ENCODE measurements at regions not wholly inside any gene's neighbourhood (a gene's known extent, or its start where the extent isn't known, plus 50 kb on each side); places are given as distances from the start of the nearest gene placed in this dataset.

DNA sequence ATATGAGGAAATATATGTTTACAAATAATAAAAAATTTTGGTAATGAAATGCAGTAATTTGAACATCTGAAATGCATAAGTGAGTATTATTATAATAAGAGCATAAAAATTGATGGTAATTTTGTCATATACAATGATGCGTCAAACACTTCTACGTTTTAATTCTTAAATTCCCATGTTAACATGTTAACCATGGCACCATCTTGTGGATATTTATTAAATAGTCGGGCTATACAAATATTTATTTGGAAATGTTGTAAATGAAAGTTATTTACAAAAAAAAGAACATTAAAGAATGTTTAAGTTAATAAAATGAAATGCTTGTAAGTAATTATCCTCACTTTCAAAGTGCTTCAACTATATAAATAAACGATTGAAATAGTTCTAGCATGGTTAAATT is 57.2 kb upstream of the C1orf185 start:
- no peaks in the 10 kb centered on the region for H3K4me1 ChIP-seq (ENCODE audit: low read length)
- TF ChIP-seq, protein P1, sequence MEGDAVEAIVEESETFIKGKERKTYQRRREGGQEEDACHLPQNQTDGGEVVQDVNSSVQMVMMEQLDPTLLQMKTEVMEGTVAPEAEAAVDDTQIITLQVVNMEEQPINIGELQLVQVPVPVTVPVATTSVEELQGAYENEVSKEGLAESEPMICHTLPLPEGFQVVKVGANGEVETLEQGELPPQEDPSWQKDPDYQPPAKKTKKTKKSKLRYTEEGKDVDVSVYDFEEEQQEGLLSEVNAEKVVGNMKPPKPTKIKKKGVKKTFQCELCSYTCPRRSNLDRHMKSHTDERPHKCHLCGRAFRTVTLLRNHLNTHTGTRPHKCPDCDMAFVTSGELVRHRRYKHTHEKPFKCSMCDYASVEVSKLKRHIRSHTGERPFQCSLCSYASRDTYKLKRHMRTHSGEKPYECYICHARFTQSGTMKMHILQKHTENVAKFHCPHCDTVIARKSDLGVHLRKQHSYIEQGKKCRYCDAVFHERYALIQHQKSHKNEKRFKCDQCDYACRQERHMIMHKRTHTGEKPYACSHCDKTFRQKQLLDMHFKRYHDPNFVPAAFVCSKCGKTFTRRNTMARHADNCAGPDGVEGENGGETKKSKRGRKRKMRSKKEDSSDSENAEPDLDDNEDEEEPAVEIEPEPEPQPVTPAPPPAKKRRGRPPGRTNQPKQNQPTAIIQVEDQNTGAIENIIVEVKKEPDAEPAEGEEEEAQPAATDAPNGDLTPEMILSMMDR (IDR thresholded peaks at IDR 0.05; ENCODE audit: low read length) = peak; percentile 9
- no peak for TF ChIP-seq EZH2phosphoT487 (IDR thresholded peaks at IDR 0.05; ENCODE audit: low read length)
- H3K9me2 ChIP-seq (replicated peaks; ENCODE audit: insufficient read depth, low read length) = no peaks in the 10 kb centered on the region
- no peak overlapping the region for H3K4me2 ChIP-seq (ENCODE audit: low read depth, low read length)
- H4K20me1 ChIP-seq (ENCODE audit: insufficient read depth, low read length) = no peaks in the 10 kb centered on the region
- no peaks in the 10 kb centered on the region for H3F3A ChIP-seq (ENCODE audit: insufficient read depth, low read length)
- no peaks in the 10 kb centered on the region for H3K9me3 ChIP-seq (replicated peaks; ENCODE audit: insufficient read depth, low read length)
- H3K4me3 ChIP-seq (ENCODE audit: low read length) = no peak overlapping the region
- no peak for DNase-seq
- no peak overlapping the region for H3K27ac ChIP-seq (ENCODE audit: low read length)
- no peak overlapping the region for H2AFZ ChIP-seq (ENCODE audit: low read length)
- no peak overlapping the region for H3K9ac ChIP-seq (ENCODE audit: low read length)
- H3K36me3 ChIP-seq (replicated peaks; ENCODE audit: insufficient read depth, low read length) = no peaks in the 10 kb centered on the region
- H3K27me3 ChIP-seq (replicated peaks; ENCODE audit: insufficient read depth, low read length) = no peaks in the 10 kb centered on the region
- no peaks in the 10 kb centered on the region for H3K79me2 ChIP-seq (ENCODE audit: low read length)

DNA sequence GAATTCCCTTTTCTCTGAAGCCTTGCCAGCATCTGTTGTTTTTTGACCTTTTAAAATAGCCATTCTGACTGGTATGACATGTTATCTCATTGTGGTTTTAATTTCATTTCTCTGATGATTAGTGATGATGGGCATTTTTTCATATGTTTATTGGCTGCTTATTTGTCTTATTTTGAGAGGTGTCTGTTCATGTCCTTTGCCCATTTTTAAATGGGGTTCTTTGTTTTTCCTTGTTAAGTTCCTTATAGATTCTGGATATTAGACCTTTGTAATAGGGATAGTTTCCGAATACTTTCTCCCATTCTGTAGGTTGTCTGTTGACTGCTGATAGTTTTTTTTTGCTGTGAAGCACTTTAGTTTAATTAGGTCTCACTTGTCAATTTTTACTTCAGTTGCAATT is 54.0 kb upstream of the C1orf185 start:
- no peak for DNase-seq
- H3K4me1 ChIP-seq (ENCODE audit: low read length) = no peaks in the 10 kb centered on the region
- TF ChIP-seq EZH2 (optimal IDR thresholded peaks at IDR 0.05; ENCODE audit: low read depth, low read length) (no peak), EZH2phosphoT487 (IDR thresholded peaks at IDR 0.05; ENCODE audit: low read length) (no peak)
- TF ChIP-seq, protein P1 (IDR thresholded peaks at IDR 0.05; ENCODE audit: low read length) = no peak
- H3K27me3 ChIP-seq (replicated peaks; ENCODE audit: insufficient read depth, low read length) = no peaks in the 10 kb centered on the region
- H3K79me2 ChIP-seq (ENCODE audit: low read length) = no peaks in the 10 kb centered on the region
- H3K9ac ChIP-seq (ENCODE audit: low read length) = no peak overlapping the region
- no peak overlapping the region for H2AFZ ChIP-seq (ENCODE audit: low read length)
- no peaks in the 10 kb centered on the region for H4K20me1 ChIP-seq (ENCODE audit: insufficient read depth, low read length)
- no peaks in the 10 kb centered on the region for H3K36me3 ChIP-seq (replicated peaks; ENCODE audit: insufficient read depth, low read length)
- no peak overlapping the region for H3K4me3 ChIP-seq (ENCODE audit: low read length)
- H3K27ac ChIP-seq (ENCODE audit: low read length) = no peak overlapping the region
- H3K9me3 ChIP-seq (replicated peaks; ENCODE audit: insufficient read depth, low read length) = no peaks in the 10 kb centered on the region
- H3F3A ChIP-seq (ENCODE audit: insufficient read depth, low read length) = no peaks in the 10 kb centered on the region
- H3K9me2 ChIP-seq (replicated peaks; ENCODE audit: insufficient read depth, low read length) = no peaks in the 10 kb centered on the region
- no peak overlapping the region for H3K4me2 ChIP-seq (ENCODE audit: low read depth, low read length)

DNA sequence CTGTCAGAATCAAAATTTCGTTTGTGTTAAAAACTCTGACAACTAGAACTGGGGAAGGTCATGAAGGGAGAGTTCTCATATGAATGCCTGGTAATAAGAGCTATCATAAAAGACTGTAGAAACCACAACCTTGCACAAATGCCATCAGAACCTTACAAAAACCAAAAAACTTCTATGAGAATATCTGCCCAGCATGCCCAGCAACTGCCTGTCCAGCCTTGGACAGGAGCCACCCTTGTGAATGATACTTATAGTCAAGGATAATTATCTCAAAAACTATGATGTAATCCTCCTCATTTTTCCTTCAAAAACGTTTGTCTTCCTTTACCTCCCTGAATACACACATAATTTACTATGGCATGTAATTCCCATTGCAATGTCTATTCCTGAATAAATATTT is 53.4 kb upstream of the C1orf185 start:
- H3F3A ChIP-seq (ENCODE audit: insufficient read depth, low read length) = no peaks in the 10 kb centered on the region
- H3K36me3 ChIP-seq (replicated peaks; ENCODE audit: insufficient read depth, low read length) = no peaks in the 10 kb centered on the region
- H3K9me2 ChIP-seq (replicated peaks; ENCODE audit: insufficient read depth, low read length) = no peaks in the 10 kb centered on the region
- no peaks in the 10 kb centered on the region for H3K27me3 ChIP-seq (replicated peaks; ENCODE audit: insufficient read depth, low read length)
- no peak overlapping the region for H2AFZ ChIP-seq (ENCODE audit: low read length)
- H3K79me2 ChIP-seq (ENCODE audit: low read length) = no peaks in the 10 kb centered on the region
- H3K9ac ChIP-seq (ENCODE audit: low read length) = no peak overlapping the region
- no peak overlapping the region for H3K27ac ChIP-seq (ENCODE audit: low read length)
- no peak overlapping the region for H3K4me2 ChIP-seq (ENCODE audit: low read depth, low read length)
- no peaks in the 10 kb centered on the region for H3K9me3 ChIP-seq (replicated peaks; ENCODE audit: insufficient read depth, low read length)
- DNase-seq = no peak
- TF ChIP-seq, protein P1 (IDR thresholded peaks at IDR 0.05; ENCODE audit: low read length) = no peak
- no peak for TF ChIP-seq EZH2phosphoT487 (IDR thresholded peaks at IDR 0.05; ENCODE audit: low read length)
- TF ChIP-seq EZH2 (optimal IDR thresholded peaks at IDR 0.05; ENCODE audit: low read depth, low read length) = no peak
- no peaks in the 10 kb centered on the region for H3K4me1 ChIP-seq (ENCODE audit: low read length)
- H3K4me3 ChIP-seq (ENCODE audit: low read length) = no peak overlapping the region
- no peaks in the 10 kb centered on the region for H4K20me1 ChIP-seq (ENCODE audit: insufficient read depth, low read length)

Data from MM.1S (cell line).